HG03175 (cell line): ENCODE measurements at regions not wholly inside any gene's neighbourhood (a gene's known extent, or its start where the extent isn't known, plus 50 kb on each side); places are given as distances from the start of the nearest gene placed in this dataset.

Source experiments
- ATAC-seq: cut with Tn5 transposase; IDR thresholded peaks from one replicate; pipeline ENCODE4 v1.9.1; 2021; ENCODE audit warnings: mild to moderate bottlenecking, moderate library complexity; ENCODE audit not compliant: unreplicated experiment

GRCh38 chr4:35464964-35465528 lies 779.3 kb downstream of the ARAP2 start:
- no peak for ATAC-seq

- no peak for ATAC-seq
Observed at GRCh38 chr4:35491093-35491492, 753.2 kb downstream of the ARAP2 start.

GRCh38 chr4:35493977-35494376 lies 750.3 kb downstream of the ARAP2 start:
- ATAC-seq, result no peak

DNA sequence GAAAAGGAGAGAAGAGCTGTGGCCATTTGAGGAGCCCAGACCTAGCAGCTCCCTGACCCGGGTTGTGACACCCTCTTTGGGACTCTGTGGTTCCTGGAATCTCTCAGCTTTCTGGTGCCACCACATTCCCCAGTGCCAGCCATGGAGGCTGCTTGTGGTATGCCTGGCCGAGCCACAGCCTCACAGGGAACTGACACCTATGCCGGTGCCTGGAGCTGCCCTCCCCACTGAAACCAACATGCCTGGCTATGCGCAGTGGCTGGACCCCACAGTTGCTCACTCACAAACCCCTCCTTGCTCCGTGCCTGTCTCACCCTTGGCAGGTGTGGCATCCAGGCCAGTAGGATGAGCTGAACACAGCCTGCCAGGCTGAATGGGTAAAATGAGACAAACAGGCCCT lies 749.4 kb downstream of the ARAP2 start:
- ATAC-seq, result no peak

DNA sequence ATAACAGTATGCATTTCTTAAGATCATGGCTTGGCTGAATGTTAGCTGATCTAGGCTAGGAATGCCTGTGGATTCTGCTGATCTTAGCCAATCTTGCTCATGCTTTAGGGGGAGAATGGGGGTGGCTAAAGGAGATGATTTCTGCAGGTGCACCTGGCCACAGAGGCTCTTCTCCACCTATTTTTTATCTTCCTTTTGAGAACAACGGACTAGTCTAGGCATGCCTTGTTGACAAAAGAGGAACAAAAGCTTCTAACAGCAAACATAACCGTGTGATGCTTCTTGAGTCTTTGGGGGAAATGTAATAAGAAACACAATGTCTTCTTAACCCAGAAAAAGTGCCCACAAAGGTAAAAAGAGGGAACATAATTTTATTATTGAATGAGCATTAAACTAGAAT lies 743.5 kb downstream of the ARAP2 start:
- ATAC-seq, result peak; percentile 52

- ATAC-seq, result no peak
Observed at GRCh38 chr4:35503435-35503834, 740.9 kb downstream of the ARAP2 start.

GRCh38 chr4:35506161-35506560 lies 738.2 kb downstream of the ARAP2 start:
- no peak for ATAC-seq

- no peak for ATAC-seq
Observed at GRCh38 chr4:35511851-35512250, 732.5 kb downstream of the ARAP2 start.

DNA sequence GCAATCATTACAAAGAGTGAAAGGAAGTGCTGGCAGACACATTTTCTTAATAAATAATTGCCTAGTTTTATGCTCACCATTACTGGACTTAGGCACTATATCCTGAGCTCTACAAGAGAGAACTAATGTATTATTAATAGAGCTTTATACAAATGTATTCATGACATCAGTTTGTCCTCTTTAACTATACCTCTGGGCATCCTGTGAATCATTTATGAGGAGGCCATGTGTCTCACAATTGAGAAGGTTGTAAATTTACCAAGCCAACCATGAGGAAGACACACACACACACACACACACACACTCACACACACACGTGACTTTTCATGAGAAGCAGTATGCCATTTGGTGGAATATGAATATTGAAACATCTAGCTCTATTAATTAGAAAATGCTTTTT lies 728.2 kb downstream of the ARAP2 start:
- no peak for ATAC-seq

- no peak for ATAC-seq
Observed at GRCh38 chr4:35520059-35520458, 724.3 kb downstream of the ARAP2 start.

GRCh38 chr4:35521682-35522081 lies 722.6 kb downstream of the ARAP2 start:
- ATAC-seq, result no peak

DNA sequence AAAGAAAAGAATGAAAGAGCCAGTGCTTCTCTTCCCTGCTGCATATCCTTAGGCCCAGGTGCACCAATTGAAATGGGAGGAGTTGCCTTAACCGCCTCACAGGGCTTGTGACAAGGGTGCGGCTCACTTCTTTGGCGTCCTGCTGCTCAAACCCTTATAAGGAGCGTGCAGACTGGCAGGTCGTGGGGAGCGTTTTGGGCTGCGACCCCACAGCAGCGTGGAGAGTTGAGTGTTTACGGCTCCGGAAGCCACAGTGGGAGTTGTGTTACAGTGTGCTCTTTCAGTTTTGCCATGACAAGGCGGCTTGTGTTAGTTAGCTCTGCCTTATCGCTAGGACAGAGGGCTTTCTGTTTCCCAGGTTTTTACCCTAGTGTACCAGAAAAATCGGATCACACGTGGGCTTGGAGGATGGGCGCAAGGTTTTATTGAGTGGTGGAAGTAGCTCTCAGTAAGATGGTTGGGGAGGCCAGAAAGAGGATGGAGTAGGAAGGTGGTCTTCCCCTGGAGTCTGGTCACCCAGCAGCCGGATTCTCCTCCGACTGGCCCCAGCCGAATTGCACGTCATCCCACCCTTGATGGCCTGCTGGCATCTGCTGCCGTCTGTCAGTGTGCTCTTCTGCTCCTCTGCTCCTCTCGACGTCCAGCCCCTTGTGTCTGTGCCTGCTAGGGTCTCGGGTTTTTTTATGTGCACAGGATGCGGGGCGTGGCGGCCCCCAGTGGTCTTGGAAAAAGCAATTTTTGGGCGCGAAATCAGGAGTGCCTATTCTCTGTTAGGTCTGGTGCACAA lies 718.9 kb downstream of the ARAP2 start:
- no peak for ATAC-seq

DNA sequence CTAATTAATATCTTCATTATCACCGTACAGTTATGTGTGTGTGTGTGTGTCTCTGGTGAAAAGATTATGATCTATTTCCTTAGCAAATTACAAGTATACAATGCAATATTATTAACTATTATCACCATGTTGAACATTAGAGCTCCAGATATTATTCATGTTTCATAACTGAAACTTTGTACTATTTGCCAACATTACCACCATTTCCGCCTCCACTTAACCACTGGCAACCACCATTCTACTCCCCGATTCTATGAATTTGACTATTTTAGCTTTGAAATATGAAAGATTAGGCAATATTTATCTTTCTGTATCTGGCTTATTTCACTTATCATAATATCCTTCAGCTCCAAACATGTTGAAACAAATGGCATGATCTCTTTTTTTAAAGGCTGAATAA lies 717.9 kb downstream of the ARAP2 start:
- no peak for ATAC-seq

- no peak for ATAC-seq
Observed at GRCh38 chr4:35534962-35535361, 709.4 kb downstream of the ARAP2 start.

DNA sequence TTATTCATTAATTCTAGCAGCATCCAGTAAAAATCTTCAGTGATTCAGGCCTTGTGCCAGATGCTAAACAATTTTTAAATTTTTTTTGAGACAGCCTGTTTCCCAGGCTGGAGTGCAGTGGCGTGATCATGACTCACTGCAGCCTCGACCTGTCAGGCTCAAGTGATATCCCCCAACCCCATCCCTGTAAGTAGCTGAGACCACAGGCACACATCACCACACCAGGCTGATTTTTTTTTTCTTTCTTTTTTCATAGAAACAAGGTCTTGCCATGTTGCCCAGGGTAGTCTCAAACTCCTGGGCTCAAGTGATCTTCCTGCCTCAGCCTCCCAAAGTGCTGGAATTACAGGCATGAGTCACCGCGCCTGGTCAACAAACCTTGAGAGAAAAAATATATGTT lies 705.5 kb downstream of the ARAP2 start:
- ATAC-seq, result no peak

DNA sequence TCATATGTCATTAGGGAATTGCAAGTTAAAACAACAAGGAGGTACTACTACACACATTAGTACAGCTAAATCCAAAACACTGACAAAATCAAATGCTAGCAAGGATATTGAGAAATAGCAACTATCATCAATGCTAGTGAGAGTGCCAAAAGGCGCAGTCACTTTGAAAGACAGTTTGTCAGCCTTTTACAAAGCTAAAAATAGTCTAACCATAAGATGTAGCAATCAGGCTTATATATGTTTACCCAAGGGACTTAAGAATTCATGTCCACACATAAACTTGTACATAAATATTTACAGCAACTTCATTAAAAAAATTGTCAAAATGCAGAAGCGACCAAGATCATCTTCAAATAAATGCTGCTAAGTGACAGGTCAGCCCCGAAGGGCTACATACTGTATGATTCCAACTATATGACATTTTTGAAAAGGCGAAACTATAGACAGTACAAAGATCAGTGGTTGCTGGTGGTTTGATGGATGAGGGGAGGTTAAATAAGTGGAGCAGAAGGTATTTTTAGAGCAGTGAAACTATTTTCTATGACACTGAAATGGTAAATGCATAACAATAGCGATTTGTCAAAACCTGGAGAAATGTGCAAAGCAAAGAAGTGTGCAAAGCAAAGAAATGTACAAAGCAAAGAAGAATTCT lies 704.8 kb downstream of the ARAP2 start:
- no peak for ATAC-seq

DNA sequence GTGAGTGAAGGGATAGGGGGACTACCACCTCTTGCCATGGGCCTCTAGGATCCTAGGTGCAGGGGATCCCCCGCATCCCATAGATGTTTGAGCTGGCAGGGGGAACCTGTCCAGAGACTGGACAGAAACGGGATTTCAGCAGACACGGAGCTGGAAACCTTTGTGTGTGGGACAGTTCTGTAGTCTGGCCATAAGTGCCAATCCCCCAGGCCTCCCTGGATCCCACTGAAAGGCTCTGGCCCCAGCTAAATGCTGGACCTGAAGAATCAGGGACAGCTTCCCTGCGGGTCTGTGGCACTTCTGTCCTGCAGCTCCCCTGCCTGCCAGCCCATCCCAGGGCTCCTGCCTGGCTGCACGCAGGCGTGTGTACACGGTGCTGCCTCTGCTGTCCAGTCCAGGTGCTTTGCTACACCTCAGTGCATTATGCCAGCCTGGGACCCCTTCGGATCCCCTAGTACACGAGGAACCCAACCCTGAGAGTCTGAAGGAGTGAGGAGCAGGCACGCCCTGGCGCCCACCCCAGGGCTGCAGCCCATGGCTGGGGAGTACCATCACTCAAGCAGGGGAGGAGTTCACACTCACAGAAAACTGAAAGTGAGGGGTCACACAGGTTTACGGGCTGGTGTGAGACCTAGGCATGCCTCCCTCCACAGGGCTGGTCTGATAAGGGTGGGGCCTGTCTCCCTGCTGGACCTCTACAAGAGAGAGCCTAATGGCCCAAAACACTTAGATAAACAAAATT lies 703.0 kb downstream of the ARAP2 start:
- ATAC-seq, result no peak

DNA sequence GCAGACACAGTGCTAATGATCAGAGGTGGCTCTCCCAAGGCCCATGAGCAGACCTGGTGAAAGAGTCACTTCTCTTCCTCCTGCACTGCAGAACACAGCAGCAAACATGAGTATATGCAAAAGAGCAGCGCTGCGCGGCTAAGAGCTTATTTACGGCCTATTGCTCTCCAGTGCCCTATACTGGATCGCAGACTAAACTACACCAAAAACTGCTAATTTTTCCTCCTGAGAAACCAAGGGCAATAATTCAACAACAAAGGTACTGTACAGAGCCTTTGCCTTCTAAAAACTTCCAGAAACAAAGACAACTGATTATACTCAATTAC lies 702.5 kb downstream of the ARAP2 start:
- no peak for ATAC-seq

DNA sequence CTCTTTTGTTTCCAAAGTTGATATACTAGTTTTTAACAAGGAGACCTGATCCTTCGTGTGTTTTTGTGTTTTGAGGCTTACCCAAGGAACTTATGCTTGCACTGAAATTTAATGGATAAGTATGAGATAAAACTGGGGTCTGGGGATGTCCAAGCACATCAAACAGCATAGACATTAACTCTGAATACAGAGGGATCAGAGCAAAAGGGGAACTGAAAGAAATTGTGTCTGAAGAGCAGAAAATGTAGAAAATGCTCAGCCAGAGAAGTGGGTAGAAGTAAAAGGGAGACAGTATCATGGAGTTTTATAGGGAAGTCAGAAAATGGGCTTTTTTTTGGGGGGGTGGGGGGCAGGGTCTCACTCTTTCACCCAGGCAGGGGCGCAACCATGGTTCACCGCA lies 695.4 kb downstream of the ARAP2 start:
- no peak for ATAC-seq

- ATAC-seq, result no peak
Observed at GRCh38 chr4:35556387-35556786, 687.9 kb downstream of the ARAP2 start.

GRCh38 chr4:35559559-35560365 lies 684.6 kb downstream of the ARAP2 start:
- no peak for ATAC-seq
